GM23338 (cell line): ENCODE measurements at regions not wholly inside any gene's neighbourhood (a gene's known extent, or its start where the extent isn't known, plus 50 kb on each side); places are given as distances from the start of the nearest gene placed in this dataset.

Experiments used
- CREB1 ChIP-seq: fragments of 250-450 bp; sonication (Bioruptor Pico); IDR thresholded peaks from 2 replicates; pipeline ENCODE4 v1.5.0; 2020; ENCODE audit warnings: low read depth, mild to moderate bottlenecking, moderate library complexity
- ETS1 ChIP-seq: IDR thresholded peaks from 2 replicates; pipeline ENCODE4 v1.6.1; 2016; ENCODE audit warnings: antibody characterized with exemption
- NANOG ChIP-seq: IDR thresholded peaks from 2 replicates; pipeline ENCODE4 v1.6.1; 2016; ENCODE audit warnings: antibody characterized with exemption, borderline replicate concordance
- POLR2AphosphoS5 ChIP-seq: IDR thresholded peaks from 2 replicates; pipeline ENCODE4 v1.6.1; 2016; ENCODE audit warnings: antibody characterized with exemption, low read depth
- ZNF114 ChIP-seq: fragments of 250-450 bp; sonication (Bioruptor Pico); IDR thresholded peaks from 2 replicates; pipeline ENCODE4 v1.5.0; 2020; ENCODE audit warnings: mild to moderate bottlenecking, moderate library complexity
- ZNF331 ChIP-seq: fragments of 250-450 bp; sonication (Bioruptor Pico); IDR thresholded peaks from 2 replicates; pipeline ENCODE4 v1.5.0; 2020; ENCODE audit warnings: low read depth, mild to moderate bottlenecking, moderate library complexity
- ZNF462 ChIP-seq: fragments of 250-450 bp; sonication (Bioruptor Pico); IDR thresholded peaks from 2 replicates; pipeline ENCODE4 v1.5.0; 2020; ENCODE audit warnings: mild to moderate bottlenecking, moderate library complexity
- TF ChIP-seq, protein P1 (sequence below): IDR thresholded peaks from one replicate; pipeline ENCODE4 v1.6.1; 2018; ENCODE audit warnings: antibody characterized with exemption; ENCODE audit not compliant: unreplicated experiment
- TF ChIP-seq, protein P2 (sequence below), 2 experiments: fragments of 200-600 bp in 1 of 2; sonication (generic) in 1 of 2; conservative IDR thresholded peaks; 2 replicates each; pipeline versions ENCODE4 v1.5.1 to v1.6.1; 2016 to 2017; ENCODE audit warnings: antibody characterized with exemption in 2 of 2, low read depth in 2 of 2, mild to moderate bottlenecking in 2 of 2, moderate library complexity in 1 of 2

- TF ChIP-seq ZNF462 (no peak), CREB1 (CRISPR knock-in tag) (no peak), ZNF331 (CRISPR knock-in tag) (no peak), ZNF114 (no peak), NANOG (no peak), POLR2AphosphoS5 (no peak), ETS1 (no peak)
- TF ChIP-seq, protein P1, sequence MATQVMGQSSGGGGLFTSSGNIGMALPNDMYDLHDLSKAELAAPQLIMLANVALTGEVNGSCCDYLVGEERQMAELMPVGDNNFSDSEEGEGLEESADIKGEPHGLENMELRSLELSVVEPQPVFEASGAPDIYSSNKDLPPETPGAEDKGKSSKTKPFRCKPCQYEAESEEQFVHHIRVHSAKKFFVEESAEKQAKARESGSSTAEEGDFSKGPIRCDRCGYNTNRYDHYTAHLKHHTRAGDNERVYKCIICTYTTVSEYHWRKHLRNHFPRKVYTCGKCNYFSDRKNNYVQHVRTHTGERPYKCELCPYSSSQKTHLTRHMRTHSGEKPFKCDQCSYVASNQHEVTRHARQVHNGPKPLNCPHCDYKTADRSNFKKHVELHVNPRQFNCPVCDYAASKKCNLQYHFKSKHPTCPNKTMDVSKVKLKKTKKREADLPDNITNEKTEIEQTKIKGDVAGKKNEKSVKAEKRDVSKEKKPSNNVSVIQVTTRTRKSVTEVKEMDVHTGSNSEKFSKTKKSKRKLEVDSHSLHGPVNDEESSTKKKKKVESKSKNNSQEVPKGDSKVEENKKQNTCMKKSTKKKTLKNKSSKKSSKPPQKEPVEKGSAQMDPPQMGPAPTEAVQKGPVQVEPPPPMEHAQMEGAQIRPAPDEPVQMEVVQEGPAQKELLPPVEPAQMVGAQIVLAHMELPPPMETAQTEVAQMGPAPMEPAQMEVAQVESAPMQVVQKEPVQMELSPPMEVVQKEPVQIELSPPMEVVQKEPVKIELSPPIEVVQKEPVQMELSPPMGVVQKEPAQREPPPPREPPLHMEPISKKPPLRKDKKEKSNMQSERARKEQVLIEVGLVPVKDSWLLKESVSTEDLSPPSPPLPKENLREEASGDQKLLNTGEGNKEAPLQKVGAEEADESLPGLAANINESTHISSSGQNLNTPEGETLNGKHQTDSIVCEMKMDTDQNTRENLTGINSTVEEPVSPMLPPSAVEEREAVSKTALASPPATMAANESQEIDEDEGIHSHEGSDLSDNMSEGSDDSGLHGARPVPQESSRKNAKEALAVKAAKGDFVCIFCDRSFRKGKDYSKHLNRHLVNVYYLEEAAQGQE: no peak
- TF ChIP-seq, protein P2, sequence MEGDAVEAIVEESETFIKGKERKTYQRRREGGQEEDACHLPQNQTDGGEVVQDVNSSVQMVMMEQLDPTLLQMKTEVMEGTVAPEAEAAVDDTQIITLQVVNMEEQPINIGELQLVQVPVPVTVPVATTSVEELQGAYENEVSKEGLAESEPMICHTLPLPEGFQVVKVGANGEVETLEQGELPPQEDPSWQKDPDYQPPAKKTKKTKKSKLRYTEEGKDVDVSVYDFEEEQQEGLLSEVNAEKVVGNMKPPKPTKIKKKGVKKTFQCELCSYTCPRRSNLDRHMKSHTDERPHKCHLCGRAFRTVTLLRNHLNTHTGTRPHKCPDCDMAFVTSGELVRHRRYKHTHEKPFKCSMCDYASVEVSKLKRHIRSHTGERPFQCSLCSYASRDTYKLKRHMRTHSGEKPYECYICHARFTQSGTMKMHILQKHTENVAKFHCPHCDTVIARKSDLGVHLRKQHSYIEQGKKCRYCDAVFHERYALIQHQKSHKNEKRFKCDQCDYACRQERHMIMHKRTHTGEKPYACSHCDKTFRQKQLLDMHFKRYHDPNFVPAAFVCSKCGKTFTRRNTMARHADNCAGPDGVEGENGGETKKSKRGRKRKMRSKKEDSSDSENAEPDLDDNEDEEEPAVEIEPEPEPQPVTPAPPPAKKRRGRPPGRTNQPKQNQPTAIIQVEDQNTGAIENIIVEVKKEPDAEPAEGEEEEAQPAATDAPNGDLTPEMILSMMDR (conservative IDR thresholded peaks at IDR 0.05; ENCODE audit: low read depth in 2 of 2): no peak
Observed at GRCh38 chr11:41786087-41786486, 326.6 kb upstream of the LRRC4C start (continued).
